ENCODE measurements at regions not wholly inside any gene's neighbourhood (a gene's known extent, or its start where the extent isn't known, plus 50 kb on each side); places are given as distances from the start of the nearest gene placed in this dataset.

DNA sequence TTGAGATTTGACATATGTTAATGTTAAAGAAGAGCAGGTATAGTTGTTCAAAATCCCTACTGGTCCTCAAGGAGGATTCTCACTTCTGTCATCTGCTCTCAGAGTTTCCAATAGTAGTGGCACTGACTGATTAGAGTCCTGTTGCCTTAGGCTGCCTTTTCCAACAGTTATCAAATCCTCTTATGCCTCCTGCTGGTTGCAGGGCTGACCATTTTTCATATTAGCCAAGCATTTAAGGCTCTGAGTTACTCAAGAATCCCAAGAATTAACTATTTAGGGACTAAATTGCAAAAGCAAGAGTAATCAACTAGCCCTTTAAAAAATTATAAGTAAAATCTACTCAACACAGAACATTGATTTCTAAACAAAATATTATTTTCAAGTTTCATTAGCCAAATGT lies 212.0 kb upstream of the CHORDC1 start:
- Histone ChIP-seq H3K4me1 (ENCODE audit: control insufficient read depth in 2 of 2, insufficient read depth in 2 of 2, low read length in 2 of 2) (no peaks in the 10 kb centered on the region), H3K9me3 (ENCODE audit: control extremely low read depth in 1 of 3, control insufficient read depth in 2 of 3, insufficient read depth in 1 of 3, low read length in 2 of 3) (no peaks in the 10 kb centered on the region), H3K4me2 (replicated peaks; ENCODE audit: low read depth, low read length, poor library complexity, severe bottlenecking) (no peak overlapping the region), H3K9ac (ENCODE audit: low read length) (no peak overlapping the region), H4K20me1 (ENCODE audit: control insufficient read depth, insufficient read depth, low read length, poor library complexity, severe bottlenecking) (no peaks in the 10 kb centered on the region), H3K79me2 (ENCODE audit: control insufficient read depth, insufficient read depth, low read length) (no peaks in the 10 kb centered on the region), H2AFZ (ENCODE audit: insufficient read depth, low read depth, low read length, poor library complexity, severe bottlenecking) (no peak overlapping the region), H3K4me3 (ENCODE audit: control extremely low read depth in 1 of 5, extremely low read depth in 1 of 5, insufficient read depth in 1 of 5, low read depth in 2 of 5, low read length in 4 of 5) (no peak overlapping the region), H3K27me3 (replicated peaks in 1 of 4; ENCODE audit: control extremely low read depth in 1 of 4, control insufficient read depth in 3 of 4, insufficient read depth in 4 of 4, low read length in 3 of 4) (no peaks in the 10 kb centered on the region), H3K27ac (ENCODE audit: low read length in 2 of 2) (no peak overlapping the region), H3K36me3 (replicated peaks in 1 of 2; ENCODE audit: control extremely low read depth in 1 of 2, control insufficient read depth in 1 of 2, extremely low read depth in 1 of 2, insufficient read depth in 2 of 2, low read length in 1 of 2) (no peaks in the 10 kb centered on the region)
- H3K27ac Mint-ChIP-seq: no peak overlapping the region
- no peaks in the 10 kb centered on the region for H3K9me3 Mint-ChIP-seq (ENCODE audit: insufficient read depth)
- no peak overlapping the region for H3K4me3 Mint-ChIP-seq
- DNase-seq (no peak), ATAC-seq (ENCODE audit: low read depth) (no peak)
- TF ChIP-seq CTCF (IDR thresholded peaks at IDR 0.05): no peak
- no peak for TF ChIP-seq EZH2 (IDR thresholded peaks at IDR 0.05; ENCODE audit: borderline replicate concordance, insufficient read depth, low read depth, low read length, poor library complexity, severe bottlenecking)
- no peaks in the 10 kb centered on the region for H3K4me1 Mint-ChIP-seq
- ChIA-PET CTCF (interaction anchor here (0.9 kb wide), 1 partner anchor 230 kb away, joined by 4 read pairs; no protein-coding TSS in a partner anchor), POLR2A (no interaction called here)
- H3K27me3 Mint-ChIP-seq: no peaks in the 10 kb centered on the region
- intact Hi-C loops (cut with micrococcal nuclease): no loop called here

DNA sequence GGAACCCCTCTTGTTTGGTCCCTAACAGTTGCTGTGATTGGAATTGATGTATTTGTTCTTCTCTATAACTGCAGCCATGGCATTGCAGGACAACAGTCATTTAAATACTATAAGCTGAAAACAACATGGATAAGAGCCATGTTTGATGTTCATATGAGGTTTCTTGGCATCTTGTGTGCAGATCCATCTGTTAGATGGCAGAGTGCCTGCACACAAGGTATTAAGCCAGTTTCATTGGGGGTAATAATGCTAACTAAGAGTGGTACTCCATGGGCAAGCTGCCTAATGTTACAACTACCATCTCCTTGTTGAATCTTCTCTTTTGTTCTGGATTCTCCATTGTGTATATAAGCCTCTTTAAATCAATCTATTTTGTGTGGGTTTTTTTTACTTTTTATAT lies 206.0 kb upstream of the CHORDC1 start:
- H3K4me2 ChIP-seq (replicated peaks; ENCODE audit: low read depth, low read length, poor library complexity, severe bottlenecking): no peak overlapping the region
- H3K4me3 ChIP-seq (ENCODE audit: control extremely low read depth in 1 of 5, extremely low read depth in 1 of 5, insufficient read depth in 1 of 5, low read depth in 2 of 5, low read length in 4 of 5): no peak overlapping the region
- CTCF ChIA-PET: no interaction called here
- Mint-ChIP-seq H3K27me3 (no peaks in the 10 kb centered on the region), H3K4me1 (no peaks in the 10 kb centered on the region), H3K4me3 (no peak overlapping the region), H3K9me3 (ENCODE audit: insufficient read depth) (no peaks in the 10 kb centered on the region), H3K27ac (no peak overlapping the region)
- no peaks in the 10 kb centered on the region for H3K79me2 ChIP-seq (ENCODE audit: control insufficient read depth, insufficient read depth, low read length)
- no peak overlapping the region for H3K27ac ChIP-seq (ENCODE audit: low read length in 2 of 2)
- no peaks in the 10 kb centered on the region for H4K20me1 ChIP-seq (ENCODE audit: control insufficient read depth, insufficient read depth, low read length, poor library complexity, severe bottlenecking)
- no peak overlapping the region for H2AFZ ChIP-seq (ENCODE audit: insufficient read depth, low read depth, low read length, poor library complexity, severe bottlenecking)
- no peak for DNase-seq
- H3K27me3 ChIP-seq (replicated peaks in 1 of 4; ENCODE audit: control extremely low read depth in 1 of 4, control insufficient read depth in 3 of 4, insufficient read depth in 4 of 4, low read length in 3 of 4): no peaks in the 10 kb centered on the region
- no peaks in the 10 kb centered on the region for H3K9me3 ChIP-seq (ENCODE audit: control extremely low read depth in 1 of 3, control insufficient read depth in 2 of 3, insufficient read depth in 1 of 3, low read length in 2 of 3)
- intact Hi-C loops (cut with micrococcal nuclease): no loop called here
- no peak overlapping the region for H3K9ac ChIP-seq (ENCODE audit: low read length)
- ATAC-seq (ENCODE audit: low read depth): no peak
- POLR2A ChIA-PET: no interaction called here
- H3K36me3 ChIP-seq (replicated peaks in 1 of 2; ENCODE audit: control extremely low read depth in 1 of 2, control insufficient read depth in 1 of 2, extremely low read depth in 1 of 2, insufficient read depth in 2 of 2, low read length in 1 of 2): no peaks in the 10 kb centered on the region
- TF ChIP-seq EZH2 (IDR thresholded peaks at IDR 0.05; ENCODE audit: borderline replicate concordance, insufficient read depth, low read depth, low read length, poor library complexity, severe bottlenecking) (no peak), CTCF (IDR thresholded peaks at IDR 0.05) (no peak)
- H3K4me1 ChIP-seq (ENCODE audit: control insufficient read depth in 2 of 2, insufficient read depth in 2 of 2, low read length in 2 of 2): no peaks in the 10 kb centered on the region
